PFSK-1 (cell line): ENCODE measurements at regions not wholly inside any gene's neighbourhood (a gene's known extent, or its start where the extent isn't known, plus 50 kb on each side); places are given as distances from the start of the nearest gene placed in this dataset.

ENCODE experiments used
- POLR2AphosphoS5 ChIP-seq: IDR thresholded peaks from 2 replicates; pipeline ENCODE4 v1.6.1; 2012; ENCODE audit warnings: low read depth, mild to moderate bottlenecking, control low read depth, low read length, moderate library complexity
- REST ChIP-seq, 2 experiments: IDR thresholded peaks; 2 replicates each; pipeline versions ENCODE4 v1.6.1 to v1.8.0; 2011 to 2012; ENCODE audit warnings: low read depth in 2 of 2, low read length in 2 of 2, control low read depth in 1 of 2, inconsistent platforms in 1 of 2, mild to moderate bottlenecking in 1 of 2, moderate library complexity in 1 of 2; ENCODE audit not compliant: insufficient read depth in 1 of 2
- SIN3A ChIP-seq: IDR thresholded peaks from 2 replicates; pipeline ENCODE4 v1.6.1; 2012; ENCODE audit warnings: mild to moderate bottlenecking, low read length, moderate library complexity, borderline replicate concordance; ENCODE audit not compliant: insufficient read depth

- TF ChIP-seq POLR2AphosphoS5 (no peak), SIN3A (no peak), REST (IDR thresholded peaks at IDR 0.05; ENCODE audit: insufficient read depth in 1 of 2, low read depth in 2 of 2, low read length in 2 of 2) (no peak)
These were observed 140.0 kb downstream of the GASK1B start for GRCh38 chr4:158032733-158033415.
